Tibial artery (tissue), 4 donors: ENCODE measurements at regions not wholly inside any gene's neighbourhood (a gene's known extent, or its start where the extent isn't known, plus 50 kb on each side); places are given as distances from the start of the nearest gene placed in this dataset.
"Not testable (repeated sequence)": the region's sequence is repeated elsewhere in the genome, so short reads cannot be mapped to it uniquely, and the experiment has no call there.

Experiments
- DNase-seq, 2 donors: peaks; one replicate each; pipeline ENCODE4 v3.0.0-alpha.2; 2019
- H3K27ac ChIP-seq, 2 donors: fragments of 200-600 bp; sonication (generic) in 1 of 2; 1 replicate in 1 of 2; 2 replicates in 1 of 2; pipeline ENCODE4 v1.5.1; 2018 to 2019; ENCODE audit warnings: mild to moderate bottlenecking in 1 of 2
- H3K27me3 ChIP-seq, 2 donors: fragments of 200-600 bp; sonication (generic) in 1 of 2; one replicate each; pipeline versions ENCODE4 v1.5.1 to v1.6.0; 2016 to 2019
- H3K36me3 ChIP-seq, 3 donors: fragments of 200-600 bp; sonication (generic) in 2 of 3; one replicate each; pipeline ENCODE4 v1.5.1; 2016 to 2019; ENCODE audit warnings: mild to moderate bottlenecking in 2 of 3
- H3K4me1 ChIP-seq, 4 donors: fragments of 200-600 bp; sonication (generic) in 2 of 4; 1 replicate in 3 of 4; 2 replicates in 1 of 4; pipeline ENCODE4 v1.5.1; 2016 to 2019
- H3K4me3 ChIP-seq, 2 donors: fragments of 200-600 bp; sonication (generic) in 1 of 2; 1 replicate in 1 of 2; 2 replicates in 1 of 2; pipeline ENCODE4 v1.5.1; 2018 to 2019; ENCODE audit warnings: mild to moderate bottlenecking in 2 of 2
- H3K9me3 ChIP-seq, 3 donors: fragments of 200-600 bp; sonication (generic) in 1 of 3; one replicate each; pipeline ENCODE4 v1.5.1; 2016 to 2019
- intact Hi-C: fragments of 100-400 bp; cut with DNase I; formaldehyde crosslinking; loops from one replicate; pipeline ENCODE4 v1.15.0; 2023; ENCODE audit warnings: low total_unique reads
- TF ChIP-seq, protein P1 (sequence below), 2 experiments: fragments of 200-600 bp in 1 of 2; fragments of 450-650 bp in 1 of 2; IDR thresholded peaks; one replicate each; pipeline ENCODE4 v1.5.1; 2017 to 2019; ENCODE audit warnings: antibody characterized with exemption in 2 of 2, mild to moderate bottlenecking in 1 of 2, moderate library complexity in 1 of 2

DNA sequence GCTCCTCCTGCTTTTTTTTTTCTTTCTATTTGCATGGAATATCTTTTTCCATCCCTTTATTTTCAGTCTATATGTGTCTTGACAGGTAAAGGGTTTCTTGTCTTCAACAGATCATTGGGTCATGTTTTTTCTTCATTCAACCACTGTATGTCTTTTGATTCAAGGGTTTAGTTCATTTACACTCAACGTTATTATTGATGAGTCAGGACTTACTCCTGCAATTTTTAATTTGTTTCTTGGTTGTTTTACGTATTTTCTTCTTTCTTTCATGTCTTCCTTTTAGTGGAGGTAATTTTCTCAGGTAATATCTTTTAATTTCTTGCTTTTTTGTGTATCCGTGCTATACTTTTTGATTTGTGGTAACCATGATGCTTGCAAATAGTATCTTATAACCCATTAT is 429.1 kb upstream of the HTR1E start:
- Histone ChIP-seq H3K4me3 (no peak overlapping the region), H3K27ac (no peak overlapping the region), H3K27me3 (no peaks in the 10 kb centered on the region), H3K4me1 (no peaks in the 10 kb centered on the region), H3K36me3 (no peaks in the 10 kb centered on the region), H3K9me3 (no peaks in the 10 kb centered on the region)
- no peak for DNase-seq
- TF ChIP-seq, protein P1, sequence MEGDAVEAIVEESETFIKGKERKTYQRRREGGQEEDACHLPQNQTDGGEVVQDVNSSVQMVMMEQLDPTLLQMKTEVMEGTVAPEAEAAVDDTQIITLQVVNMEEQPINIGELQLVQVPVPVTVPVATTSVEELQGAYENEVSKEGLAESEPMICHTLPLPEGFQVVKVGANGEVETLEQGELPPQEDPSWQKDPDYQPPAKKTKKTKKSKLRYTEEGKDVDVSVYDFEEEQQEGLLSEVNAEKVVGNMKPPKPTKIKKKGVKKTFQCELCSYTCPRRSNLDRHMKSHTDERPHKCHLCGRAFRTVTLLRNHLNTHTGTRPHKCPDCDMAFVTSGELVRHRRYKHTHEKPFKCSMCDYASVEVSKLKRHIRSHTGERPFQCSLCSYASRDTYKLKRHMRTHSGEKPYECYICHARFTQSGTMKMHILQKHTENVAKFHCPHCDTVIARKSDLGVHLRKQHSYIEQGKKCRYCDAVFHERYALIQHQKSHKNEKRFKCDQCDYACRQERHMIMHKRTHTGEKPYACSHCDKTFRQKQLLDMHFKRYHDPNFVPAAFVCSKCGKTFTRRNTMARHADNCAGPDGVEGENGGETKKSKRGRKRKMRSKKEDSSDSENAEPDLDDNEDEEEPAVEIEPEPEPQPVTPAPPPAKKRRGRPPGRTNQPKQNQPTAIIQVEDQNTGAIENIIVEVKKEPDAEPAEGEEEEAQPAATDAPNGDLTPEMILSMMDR (IDR thresholded peaks at IDR 0.05) = no peak
- intact Hi-C loops = no loop called here

DNA sequence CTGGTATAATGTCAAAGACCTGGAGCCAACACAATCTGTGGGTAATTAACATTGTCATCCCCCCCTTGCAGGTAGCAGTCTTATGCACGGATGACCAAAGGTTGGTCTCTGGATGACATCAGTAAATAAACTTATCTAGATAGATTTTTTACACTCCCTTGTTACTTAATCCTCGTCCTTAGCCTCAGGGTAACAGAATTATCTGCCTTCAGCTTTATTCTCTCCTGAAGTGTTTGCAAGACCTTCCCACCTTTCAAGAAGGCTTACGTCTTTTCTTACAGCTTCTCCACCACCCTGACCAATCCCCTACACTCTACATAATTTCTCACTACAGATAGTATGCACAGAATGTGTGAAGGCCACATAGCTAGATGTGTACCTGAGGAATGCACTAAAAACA is 434.8 kb upstream of the HTR1E start:
- TF ChIP-seq, protein P1 (IDR thresholded peaks at IDR 0.05) = no peak
- intact Hi-C loops = loop anchor here (2.0 kb wide), 1 partner anchor 24 kb away; no protein-coding TSS in a partner anchor
- no peak for DNase-seq
- H3K9me3 ChIP-seq = peaks cover 0 to 6% (median 2%) of the 10 kb centered on the region in 3 donors
- H3K27me3 ChIP-seq = no peaks in the 10 kb centered on the region
- H3K27ac ChIP-seq = no peak overlapping the region
- H3K4me3 ChIP-seq = no peak overlapping the region
- H3K4me1 ChIP-seq = no peaks in the 10 kb centered on the region
- no peaks in the 10 kb centered on the region for H3K36me3 ChIP-seq

DNA sequence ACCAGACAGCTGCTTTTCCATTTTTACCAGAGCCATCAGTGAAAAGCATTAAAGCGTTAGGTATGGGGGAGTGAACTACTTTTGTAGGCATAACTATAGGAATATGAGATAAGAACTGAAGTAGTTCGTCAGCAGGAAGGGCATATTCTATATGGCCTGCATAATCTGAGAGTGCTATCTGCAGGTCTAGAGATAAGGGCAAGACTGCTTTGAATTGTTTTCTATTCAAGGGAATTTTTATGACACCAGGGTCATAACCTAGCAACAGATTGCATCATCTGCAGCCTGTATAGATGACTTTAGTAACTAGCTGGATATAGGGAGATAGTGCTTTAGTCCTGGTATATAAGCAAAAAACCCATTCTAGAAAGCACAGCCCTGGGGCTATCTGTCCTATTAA is 437.3 kb upstream of the HTR1E start:
- no peaks in the 10 kb centered on the region for H3K27me3 ChIP-seq
- TF ChIP-seq, protein P1 (IDR thresholded peaks at IDR 0.05) = no peak
- H3K36me3 ChIP-seq = no peaks in the 10 kb centered on the region
- intact Hi-C loops = no loop called here
- no peak for DNase-seq
- peaks cover 0 to 6% (median 2%) of the 10 kb centered on the region in 3 donors for H3K9me3 ChIP-seq
- H3K4me1 ChIP-seq = no peaks in the 10 kb centered on the region
- H3K27ac ChIP-seq = no peak overlapping the region
- H3K4me3 ChIP-seq = no peak overlapping the region

DNA sequence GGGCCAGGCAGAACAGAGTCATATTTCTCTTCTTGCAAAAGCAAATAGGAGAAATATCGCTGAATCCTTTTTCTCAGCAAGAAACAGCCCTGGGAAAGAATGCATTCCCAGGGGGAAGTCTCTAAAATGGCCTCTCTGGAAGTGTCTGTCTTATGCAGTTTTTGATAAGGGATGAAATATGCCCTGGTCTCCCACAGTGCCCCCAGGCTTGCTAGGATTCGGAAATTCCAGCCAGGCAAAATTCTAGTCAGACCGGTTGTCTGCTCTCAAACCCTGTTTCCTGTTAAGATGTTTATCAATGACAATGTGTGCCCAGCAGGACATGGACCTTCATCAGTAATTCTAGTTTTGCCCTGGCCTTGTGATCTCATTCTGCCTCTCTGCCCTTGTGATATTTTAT is 448.3 kb upstream of the HTR1E start:
- intact Hi-C loops, DNase-seq, H3K27ac ChIP-seq, H3K4me1 ChIP-seq, H3K27me3 ChIP-seq, H3K36me3 ChIP-seq, H3K9me3 ChIP-seq, H3K4me3 ChIP-seq: not testable (repeated sequence)

DNA sequence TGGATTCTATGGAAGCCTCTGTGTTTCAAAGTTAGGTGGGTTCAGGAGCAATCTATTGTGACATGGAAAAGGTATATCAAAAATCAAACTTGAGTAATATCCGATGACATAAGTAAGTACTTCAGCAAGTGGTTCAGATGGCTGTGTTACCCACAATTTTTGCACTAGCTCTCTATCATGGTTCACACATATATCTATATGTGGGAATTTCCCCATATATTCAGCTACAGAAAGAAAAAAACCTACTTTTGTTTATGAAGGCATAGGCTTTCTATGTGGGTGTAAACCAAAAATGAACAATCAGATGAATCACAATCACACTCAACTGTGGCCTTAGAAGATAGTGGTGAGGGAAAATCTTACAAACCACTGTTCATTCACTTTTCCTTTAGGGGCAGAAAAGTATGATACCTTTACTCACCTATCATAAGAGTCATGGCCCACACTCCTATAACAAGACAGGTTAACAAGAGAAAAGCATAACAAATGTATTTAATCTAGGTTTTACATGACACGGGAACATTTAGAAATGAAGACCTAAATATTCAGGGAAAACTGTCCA is 449.6 kb upstream of the HTR1E start:
- no peaks in the 10 kb centered on the region for H3K36me3 ChIP-seq
- DNase-seq = no peak
- intact Hi-C loops = no loop called here
- no peaks in the 10 kb centered on the region for H3K27me3 ChIP-seq
- no peak overlapping the region for H3K4me3 ChIP-seq
- H3K4me1 ChIP-seq = no peaks in the 10 kb centered on the region
- TF ChIP-seq, protein P1 (IDR thresholded peaks at IDR 0.05) = no peak
- H3K27ac ChIP-seq = no peak overlapping the region
- H3K9me3 ChIP-seq = no peaks in the 10 kb centered on the region

DNA sequence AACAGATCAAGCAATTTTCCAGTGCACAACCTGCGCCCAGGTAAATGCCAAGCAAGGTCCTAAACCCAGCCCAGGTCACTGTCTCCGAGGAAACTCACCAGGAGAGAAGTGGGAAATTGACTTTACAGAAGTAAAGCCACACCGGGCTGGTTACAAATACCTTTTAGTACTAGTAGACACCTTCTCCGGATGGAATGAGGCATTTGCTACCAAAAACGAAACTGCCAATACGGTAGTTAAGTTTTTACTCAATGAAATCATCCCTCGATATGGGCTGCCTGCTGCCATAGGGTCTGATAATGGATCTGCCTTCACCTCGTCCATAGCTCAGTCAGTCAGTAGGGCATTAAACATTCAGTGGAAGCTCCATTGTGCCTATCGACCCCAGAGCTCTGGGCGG is 459.0 kb upstream of the HTR1E start:
- H3K4me1 ChIP-seq, H3K9me3 ChIP-seq, H3K4me3 ChIP-seq, H3K36me3 ChIP-seq, DNase-seq, H3K27ac ChIP-seq, H3K27me3 ChIP-seq: not testable (repeated sequence)
- intact Hi-C loops = loop anchor here (2.0 kb wide), 1 partner anchor 24 kb away; no protein-coding TSS in a partner anchor
